ENCODE measurements at regions not wholly inside any gene's neighbourhood (a gene's known extent, or its start where the extent isn't known, plus 50 kb on each side); places are given as distances from the start of the nearest gene placed in this dataset.

- no peak for TF ChIP-seq CTCF (IDR thresholded peaks at IDR 0.05)
- no peak for TF ChIP-seq YY1 (IDR thresholded peaks at IDR 0.05; ENCODE audit: low read depth)
- no peak for TF ChIP-seq TAF1 (IDR thresholded peaks at IDR 0.05; ENCODE audit: borderline replicate concordance, low read depth, low read length)
- TF ChIP-seq POLR2AphosphoS5 (IDR thresholded peaks at IDR 0.05; ENCODE audit: low read depth, low read length) = no peak
- TF ChIP-seq GABPA (IDR thresholded peaks at IDR 0.05; ENCODE audit: low read depth) = no peak
- no peak for TF ChIP-seq EZH2phosphoT487 (IDR thresholded peaks at IDR 0.05; ENCODE audit: borderline replicate concordance, low read depth)
- no peak for TF ChIP-seq GATA2 (CRISPR knock-in tag; IDR thresholded peaks at IDR 0.05)
- no peak for TF ChIP-seq SMC3 (IDR thresholded peaks at IDR 0.05; ENCODE audit: low read depth, low read length)
- no peak for TF ChIP-seq USF2 (IDR thresholded peaks at IDR 0.05; ENCODE audit: borderline replicate concordance, low read depth, low read length)
- no peak for TF ChIP-seq RCOR1 (IDR thresholded peaks at IDR 0.05; ENCODE audit: low read length)
- no peak for TF ChIP-seq NFIC (IDR thresholded peaks at IDR 0.05; ENCODE audit: borderline replicate concordance)
- TF ChIP-seq EP300 (IDR thresholded peaks at IDR 0.05; ENCODE audit: borderline replicate concordance in 1 of 2, low read depth in 1 of 2, low read length in 1 of 2) = no peak
Observed at GRCh38 chr12:65584016-65584415, 240.3 kb upstream of the HMGA2 start.

Data from SK-N-SH (cell line).